ENCODE measurements at regions not wholly inside any gene's neighbourhood (a gene's known extent, or its start where the extent isn't known, plus 50 kb on each side); places are given as distances from the start of the nearest gene placed in this dataset.

GRCh38 chr12:126727218-126728075 is 1539.5 kb upstream of the TMEM132C start (continued):
- TF ChIP-seq, protein P1, sequence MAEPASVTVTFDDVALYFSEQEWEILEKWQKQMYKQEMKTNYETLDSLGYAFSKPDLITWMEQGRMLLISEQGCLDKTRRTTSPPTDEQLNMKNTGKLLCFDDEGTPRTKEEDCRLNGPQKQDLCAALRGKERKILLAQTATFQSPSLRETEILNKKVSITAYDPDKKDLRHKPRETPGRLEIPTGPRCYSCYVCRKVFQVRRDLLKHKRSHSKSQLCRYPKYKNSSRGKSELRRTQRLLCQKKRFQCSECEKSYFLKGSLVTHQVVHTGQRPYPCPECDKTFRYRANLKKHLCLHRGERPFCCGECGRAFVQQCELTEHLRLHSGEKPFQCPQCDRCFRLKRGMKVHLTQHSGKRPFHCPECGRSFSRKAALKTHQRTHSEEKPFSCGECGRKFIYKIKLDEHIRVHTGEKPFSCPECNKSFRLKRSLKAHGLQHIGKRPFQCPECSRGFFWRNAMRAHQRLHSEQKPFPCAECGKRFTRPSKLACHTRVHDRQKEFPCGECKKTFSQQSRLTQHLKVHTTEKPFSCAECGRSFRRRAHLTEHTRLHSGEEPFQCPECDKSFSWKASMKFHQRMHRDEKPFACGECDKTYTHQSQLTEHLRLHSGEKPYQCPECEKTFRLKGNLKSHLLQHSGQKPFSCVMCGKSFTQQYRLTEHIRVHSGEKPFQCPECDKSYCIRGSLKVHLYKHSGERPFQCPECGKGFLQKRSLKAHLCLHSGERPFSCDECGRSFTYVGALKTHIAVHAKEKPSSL (CRISPR knock-in tag; conservative IDR thresholded peaks at IDR 0.05): no peak
- TF ChIP-seq ZNF416 (CRISPR knock-in tag; IDR thresholded peaks at IDR 0.05) (no peak), NFE2L1 (CRISPR knock-in tag; IDR thresholded peaks at IDR 0.05) (no peak), ZMAT4 (CRISPR knock-in tag; IDR thresholded peaks at IDR 0.05) (no peak), ZNF317 (CRISPR knock-in tag; IDR thresholded peaks at IDR 0.05; ENCODE audit: borderline replicate concordance, low read depth) (no peak), TEAD1 (CRISPR knock-in tag; IDR thresholded peaks at IDR 0.05) (no peak), JUN (CRISPR knock-in tag; IDR thresholded peaks at IDR 0.05) (no peak), JAZF1 (CRISPR knock-in tag; IDR thresholded peaks at IDR 0.05) (no peak)
- TF ChIP-seq, protein P2, sequence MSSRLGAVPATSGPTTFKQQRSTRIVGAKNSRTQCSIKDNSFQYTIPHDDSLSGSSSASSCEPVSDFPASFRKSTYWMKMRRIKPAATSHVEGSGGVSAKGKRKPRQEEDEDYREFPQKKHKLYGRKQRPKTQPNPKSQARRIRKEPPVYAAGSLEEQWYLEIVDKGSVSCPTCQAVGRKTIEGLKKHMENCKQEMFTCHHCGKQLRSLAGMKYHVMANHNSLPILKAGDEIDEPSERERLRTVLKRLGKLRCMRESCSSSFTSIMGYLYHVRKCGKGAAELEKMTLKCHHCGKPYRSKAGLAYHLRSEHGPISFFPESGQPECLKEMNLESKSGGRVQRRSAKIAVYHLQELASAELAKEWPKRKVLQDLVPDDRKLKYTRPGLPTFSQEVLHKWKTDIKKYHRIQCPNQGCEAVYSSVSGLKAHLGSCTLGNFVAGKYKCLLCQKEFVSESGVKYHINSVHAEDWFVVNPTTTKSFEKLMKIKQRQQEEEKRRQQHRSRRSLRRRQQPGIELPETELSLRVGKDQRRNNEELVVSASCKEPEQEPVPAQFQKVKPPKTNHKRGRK (CRISPR knock-in tag; IDR thresholded peaks at IDR 0.05; ENCODE audit: borderline replicate concordance): no peak
- TF ChIP-seq, protein P3, sequence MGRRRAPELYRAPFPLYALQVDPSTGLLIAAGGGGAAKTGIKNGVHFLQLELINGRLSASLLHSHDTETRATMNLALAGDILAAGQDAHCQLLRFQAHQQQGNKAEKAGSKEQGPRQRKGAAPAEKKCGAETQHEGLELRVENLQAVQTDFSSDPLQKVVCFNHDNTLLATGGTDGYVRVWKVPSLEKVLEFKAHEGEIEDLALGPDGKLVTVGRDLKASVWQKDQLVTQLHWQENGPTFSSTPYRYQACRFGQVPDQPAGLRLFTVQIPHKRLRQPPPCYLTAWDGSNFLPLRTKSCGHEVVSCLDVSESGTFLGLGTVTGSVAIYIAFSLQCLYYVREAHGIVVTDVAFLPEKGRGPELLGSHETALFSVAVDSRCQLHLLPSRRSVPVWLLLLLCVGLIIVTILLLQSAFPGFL (CRISPR knock-in tag; IDR thresholded peaks at IDR 0.05; ENCODE audit: borderline replicate concordance): no peak

GRCh38 chr12:126734296-126734695 is 1532.7 kb upstream of the TMEM132C start:
- ATAC-seq: no peak
- no peak overlapping the region for H3K27ac Mint-ChIP-seq
- H3K4me1 Mint-ChIP-seq: no peaks in the 10 kb centered on the region
- H3K27me3 Mint-ChIP-seq (ENCODE audit: low read depth): peaks cover 10% of the 10 kb centered on the region
- ChIA-PET POLR2A (no interaction called here), CTCF (no interaction called here)
- DNase-seq (ENCODE audit: low spot score): no peak
- no peak overlapping the region for H3K4me3 Mint-ChIP-seq
- peaks cover 82% of the 10 kb centered on the region for H3K36me3 Mint-ChIP-seq
- peaks cover 95% of the 10 kb centered on the region for H3K9me3 Mint-ChIP-seq
- TF ChIP-seq ATF2 (CRISPR knock-in tag; IDR thresholded peaks at IDR 0.05; ENCODE audit: borderline replicate concordance, low read depth) (no peak), FOXJ3 (CRISPR knock-in tag; IDR thresholded peaks at IDR 0.05; ENCODE audit: borderline replicate concordance) (no peak), MXD4 (CRISPR knock-in tag; IDR thresholded peaks at IDR 0.05; ENCODE audit: borderline replicate concordance) (no peak), ZNF232 (CRISPR knock-in tag; IDR thresholded peaks at IDR 0.05) (no peak), PRRX2 (CRISPR knock-in tag; IDR thresholded peaks at IDR 0.05) (no peak), USF1 (CRISPR knock-in tag; IDR thresholded peaks at IDR 0.05) (no peak), MYBL2 (CRISPR knock-in tag; IDR thresholded peaks at IDR 0.05) (no peak), ZNF671 (CRISPR knock-in tag; IDR thresholded peaks at IDR 0.05) (no peak), ZSCAN18 (CRISPR knock-in tag; IDR thresholded peaks at IDR 0.05) (no peak), AFF4 (CRISPR knock-in tag; IDR thresholded peaks at IDR 0.05; ENCODE audit: borderline replicate concordance) (no peak), MAX (CRISPR knock-in tag; IDR thresholded peaks at IDR 0.05) (no peak)
- TF ChIP-seq, protein P4, sequence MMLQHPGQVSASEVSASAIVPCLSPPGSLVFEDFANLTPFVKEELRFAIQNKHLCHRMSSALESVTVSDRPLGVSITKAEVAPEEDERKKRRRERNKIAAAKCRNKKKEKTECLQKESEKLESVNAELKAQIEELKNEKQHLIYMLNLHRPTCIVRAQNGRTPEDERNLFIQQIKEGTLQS (CRISPR knock-in tag; conservative IDR thresholded peaks at IDR 0.05): no peak
